HEK293 (cell line): ENCODE measurements at regions not wholly inside any gene's neighbourhood (a gene's known extent, or its start where the extent isn't known, plus 50 kb on each side); places are given as distances from the start of the nearest gene placed in this dataset.
"Not testable (repeated sequence)": the region's sequence is repeated elsewhere in the genome, so short reads cannot be mapped to it uniquely, and the experiment has no call there.

Experiments
- CTCF ChIA-PET: fragments of 350-600 bp; formaldehyde crosslinking; extraction: SDS; loops from one replicate; lab custom pipeline; 2021; ENCODE audit warnings: antibody characterized with exemption; lab: Yijun Ruan, JAX
- POLR2A ChIA-PET: fragments of 300-600 bp; formaldehyde crosslinking; extraction: SDS; loops from one replicate; lab custom pipeline; 2020; ENCODE audit warnings: antibody characterized with exemption, inconsistent platforms; lab: Yijun Ruan, JAX
- H3K27ac ChIP-seq: fragments of 200-500 bp; sonication (Bioruptor generic); 2 replicates; pipeline ENCODE4 v1.5.1; 2014; ENCODE audit warnings: low read depth, low read length, control low read depth, inconsistent platforms; ENCODE audit errors: extremely low read depth
- H3K36me3 ChIP-seq, 2 experiments: fragments of 200-500 bp in 1 of 2; sonication (Bioruptor generic) in 1 of 2; 1 replicate in 1 of 2; 2 replicates in 1 of 2; pipeline ENCODE4 v1.5.1; 2014 to 2017; ENCODE audit warnings: inconsistent platforms in 2 of 2, low read length in 2 of 2; ENCODE audit not compliant: control insufficient read depth in 2 of 2, insufficient read depth in 1 of 2
- H3K4me1 ChIP-seq: fragments of 200-500 bp; sonication (Bioruptor generic); 2 replicates; pipeline ENCODE4 v1.5.1; 2014; ENCODE audit warnings: mild to moderate bottlenecking, low read length, inconsistent platforms; ENCODE audit not compliant: control insufficient read depth, insufficient read depth
- H3K4me3 ChIP-seq: 2 replicates; pipeline ENCODE4 v1.5.1; 2011; ENCODE audit warnings: low read depth, mild to moderate bottlenecking, control low read depth, low read length, moderate library complexity
- H3K9me3 ChIP-seq: fragments of 200-500 bp; sonication (Bioruptor generic); 2 replicates; pipeline ENCODE4 v1.5.1; 2014; ENCODE audit warnings: low read depth, low read length, inconsistent platforms; ENCODE audit not compliant: control insufficient read depth, insufficient read depth
- EGR2 ChIP-seq: fragments of 450-650 bp; formaldehyde crosslinking; IDR thresholded peaks from 2 replicates; pipeline ENCODE4 v1.5.1; 2016; ENCODE audit warnings: low read depth, missing biosample characterization, missing genetic modification characterization
- GLI4 ChIP-seq: fragments of 450-650 bp; formaldehyde crosslinking; IDR thresholded peaks from 2 replicates; pipeline ENCODE4 v1.5.1; 2016; ENCODE audit warnings: missing biosample characterization, missing genetic modification characterization
- KLF7 ChIP-seq: fragments of 450-650 bp; formaldehyde crosslinking; IDR thresholded peaks from 2 replicates; pipeline ENCODE4 v1.5.1; 2016; ENCODE audit warnings: missing biosample characterization, missing genetic modification characterization, borderline replicate concordance
- SALL2 ChIP-seq: fragments of 450-650 bp; formaldehyde crosslinking; IDR thresholded peaks from 2 replicates; pipeline ENCODE4 v1.5.0; 2017; ENCODE audit warnings: missing biosample characterization, mild to moderate bottlenecking, missing genetic modification characterization, borderline replicate concordance
- SCRT2 ChIP-seq: fragments of 450-650 bp; formaldehyde crosslinking; IDR thresholded peaks from 2 replicates; pipeline ENCODE4 v1.5.1; 2016; ENCODE audit warnings: missing biosample characterization, missing genetic modification characterization
- TRIM28 ChIP-seq: IDR thresholded peaks from 2 replicates; pipeline ENCODE4 v1.6.1; 2011; ENCODE audit warnings: low read length, control low read depth, borderline replicate concordance
- WT1 ChIP-seq: fragments of 450-650 bp; formaldehyde crosslinking; IDR thresholded peaks from 2 replicates; pipeline ENCODE4 v1.5.1; 2016; ENCODE audit warnings: missing biosample characterization, missing genetic modification characterization
- YY1 ChIP-seq: fragments of 450-650 bp; formaldehyde crosslinking; IDR thresholded peaks from 2 replicates; pipeline ENCODE4 v1.5.1; 2018; ENCODE audit warnings: missing biosample characterization, missing genetic modification characterization
- ZFHX2 ChIP-seq: fragments of 450-650 bp; formaldehyde crosslinking; conservative IDR thresholded peaks from 2 replicates; pipeline ENCODE4 v1.5.1; 2016; ENCODE audit warnings: missing biosample characterization, missing genetic modification characterization
- ZNF324 ChIP-seq: fragments of 450-650 bp; formaldehyde crosslinking; IDR thresholded peaks from 2 replicates; pipeline ENCODE4 v1.5.1; 2016; ENCODE audit warnings: missing biosample characterization, missing genetic modification characterization
- ZNF341 ChIP-seq: fragments of 450-650 bp; formaldehyde crosslinking; IDR thresholded peaks from 2 replicates; pipeline ENCODE4; 2016; ENCODE audit warnings: low read depth, missing biosample characterization, missing genetic modification characterization
- ZNF350 ChIP-seq: fragments of 450-650 bp; formaldehyde crosslinking; IDR thresholded peaks from 2 replicates; pipeline ENCODE4 v1.5.0; 2017; ENCODE audit warnings: missing biosample characterization, mild to moderate bottlenecking, missing genetic modification characterization
- ZNF404 ChIP-seq: fragments of 450-650 bp; formaldehyde crosslinking; IDR thresholded peaks from 2 replicates; pipeline ENCODE4 v1.5.1; 2017; ENCODE audit warnings: missing biosample characterization, missing genetic modification characterization
- ZNF548 ChIP-seq: fragments of 450-650 bp; formaldehyde crosslinking; IDR thresholded peaks from 2 replicates; pipeline ENCODE4 v1.5.1; 2016; ENCODE audit warnings: missing biosample characterization, missing genetic modification characterization
- ZNF561 ChIP-seq: fragments of 450-650 bp; IDR thresholded peaks from 2 replicates; pipeline ENCODE4 v1.5.1; 2018; ENCODE audit warnings: missing biosample characterization, missing genetic modification characterization, borderline replicate concordance
- ZNF621 ChIP-seq: fragments of 450-650 bp; formaldehyde crosslinking; IDR thresholded peaks from 2 replicates; pipeline ENCODE4 v1.5.1; 2017; ENCODE audit warnings: missing biosample characterization, missing genetic modification characterization
- ZNF677 ChIP-seq: fragments of 450-650 bp; IDR thresholded peaks from 2 replicates; pipeline ENCODE4 v1.5.0; 2018; ENCODE audit warnings: missing biosample characterization, mild to moderate bottlenecking, missing genetic modification characterization, moderate library complexity
- ZNF707 ChIP-seq: fragments of 450-650 bp; formaldehyde crosslinking; IDR thresholded peaks from 2 replicates; pipeline ENCODE4 v1.5.1; 2016; ENCODE audit warnings: missing biosample characterization, missing genetic modification characterization
- TF ChIP-seq, protein P1 (sequence below): fragments of 450-650 bp; formaldehyde crosslinking; IDR thresholded peaks from 2 replicates; pipeline ENCODE4 v1.5.1; 2016; ENCODE audit warnings: missing biosample characterization, missing genetic modification characterization
- TF ChIP-seq, protein P2 (sequence below): IDR thresholded peaks from 2 replicates; pipeline ENCODE4 v1.6.1; 2011; ENCODE audit warnings: mild to moderate bottlenecking, low read depth, low read length, borderline replicate concordance

DNA sequence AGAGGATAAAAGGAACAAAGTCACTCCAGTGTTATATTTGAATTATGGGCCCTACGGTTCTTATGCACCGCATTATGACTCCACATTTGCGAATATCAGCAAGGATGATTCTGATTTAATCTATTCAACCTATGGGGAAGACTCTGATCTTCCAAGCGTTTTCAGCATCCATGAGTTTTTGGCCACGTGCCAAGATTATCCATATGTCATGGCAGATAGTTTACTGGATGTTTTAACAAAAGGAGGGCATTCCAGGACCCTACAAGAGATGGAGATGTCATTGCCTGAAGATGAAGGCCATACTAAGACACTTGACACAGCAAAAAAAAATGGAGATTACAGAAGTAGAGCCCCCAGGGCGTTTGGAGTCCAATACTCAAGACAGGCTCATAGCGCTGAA, 113.4 kb downstream of the IL12A start:
- H3K36me3 ChIP-seq, H3K4me3 ChIP-seq, CTCF ChIA-PET, H3K9me3 ChIP-seq, H3K4me1 ChIP-seq, POLR2A ChIA-PET, H3K27ac ChIP-seq: not testable (repeated sequence)
- 0 out of 2 replicates have a peak, but pooled peaks have one; percentile 20 for TF ChIP-seq ZNF677

DNA sequence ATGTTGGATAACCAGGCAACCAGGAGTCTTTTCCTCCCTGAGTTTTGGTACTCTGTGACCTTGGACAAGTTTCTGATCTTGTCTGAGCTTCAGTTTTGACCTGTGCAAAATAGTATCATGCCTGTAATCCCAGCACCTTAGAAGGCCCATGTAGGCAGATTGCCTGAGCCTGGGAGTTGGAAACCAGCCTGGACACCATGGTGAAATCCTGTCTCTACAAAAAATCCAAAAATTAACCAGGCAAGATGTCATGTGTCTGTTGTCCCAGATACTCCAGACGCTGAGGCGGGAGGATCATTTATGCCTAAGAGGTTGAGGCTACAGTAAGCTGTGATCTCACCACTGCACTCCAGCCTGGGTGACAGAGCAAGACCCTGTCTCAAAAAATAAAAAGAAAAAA, 114.8 kb downstream of the IL12A start:
- no peaks in the 10 kb centered on the region; the same call in 1 of the 2 replicates for H3K4me1 ChIP-seq
- H3K27ac ChIP-seq = no peak overlapping the region
- POLR2A ChIA-PET = no interaction called here
- CTCF ChIA-PET = no interaction called here
- H3K4me3 ChIP-seq = no peak overlapping the region
- TF ChIP-seq ZNF404 (tag by site-specific recombination) (no peak), EGR2 (tag by site-specific recombination) (no peak), ZNF561 (no peak), ZNF621 (tag by site-specific recombination) (no peak), ZNF350 (tag by site-specific recombination) (no peak), WT1 (tag by site-specific recombination) (no peak)
- TF ChIP-seq, protein P1, sequence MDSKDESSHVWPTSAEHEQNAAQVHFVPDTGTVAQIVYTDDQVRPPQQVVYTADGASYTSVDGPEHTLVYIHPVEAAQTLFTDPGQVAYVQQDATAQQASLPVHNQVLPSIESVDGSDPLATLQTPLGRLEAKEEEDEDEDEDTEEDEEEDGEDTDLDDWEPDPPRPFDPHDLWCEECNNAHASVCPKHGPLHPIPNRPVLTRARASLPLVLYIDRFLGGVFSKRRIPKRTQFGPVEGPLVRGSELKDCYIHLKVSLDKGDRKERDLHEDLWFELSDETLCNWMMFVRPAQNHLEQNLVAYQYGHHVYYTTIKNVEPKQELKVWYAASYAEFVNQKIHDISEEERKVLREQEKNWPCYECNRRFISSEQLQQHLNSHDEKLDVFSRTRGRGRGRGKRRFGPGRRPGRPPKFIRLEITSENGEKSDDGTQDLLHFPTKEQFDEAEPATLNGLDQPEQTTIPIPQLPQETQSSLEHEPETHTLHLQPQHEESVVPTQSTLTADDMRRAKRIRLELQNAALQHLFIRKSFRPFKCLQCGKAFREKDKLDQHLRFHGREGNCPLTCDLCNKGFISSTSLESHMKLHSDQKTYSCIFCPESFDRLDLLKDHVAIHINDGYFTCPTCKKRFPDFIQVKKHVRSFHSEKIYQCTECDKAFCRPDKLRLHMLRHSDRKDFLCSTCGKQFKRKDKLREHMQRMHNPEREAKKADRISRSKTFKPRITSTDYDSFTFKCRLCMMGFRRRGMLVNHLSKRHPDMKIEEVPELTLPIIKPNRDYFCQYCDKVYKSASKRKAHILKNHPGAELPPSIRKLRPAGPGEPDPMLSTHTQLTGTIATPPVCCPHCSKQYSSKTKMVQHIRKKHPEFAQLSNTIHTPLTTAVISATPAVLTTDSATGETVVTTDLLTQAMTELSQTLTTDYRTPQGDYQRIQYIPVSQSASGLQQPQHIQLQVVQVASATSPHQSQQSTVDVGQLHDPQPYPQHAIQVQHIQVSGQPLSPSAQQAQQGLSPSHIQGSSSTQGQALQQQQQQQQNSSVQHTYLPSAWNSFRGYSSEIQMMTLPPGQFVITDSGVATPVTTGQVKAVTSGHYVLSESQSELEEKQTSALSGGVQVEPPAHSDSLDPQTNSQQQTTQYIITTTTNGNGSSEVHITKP (tag by site-specific recombination) = no peak
- no peaks in the 10 kb centered on the region for H3K36me3 ChIP-seq
- H3K9me3 ChIP-seq = no peaks in the 10 kb centered on the region

DNA sequence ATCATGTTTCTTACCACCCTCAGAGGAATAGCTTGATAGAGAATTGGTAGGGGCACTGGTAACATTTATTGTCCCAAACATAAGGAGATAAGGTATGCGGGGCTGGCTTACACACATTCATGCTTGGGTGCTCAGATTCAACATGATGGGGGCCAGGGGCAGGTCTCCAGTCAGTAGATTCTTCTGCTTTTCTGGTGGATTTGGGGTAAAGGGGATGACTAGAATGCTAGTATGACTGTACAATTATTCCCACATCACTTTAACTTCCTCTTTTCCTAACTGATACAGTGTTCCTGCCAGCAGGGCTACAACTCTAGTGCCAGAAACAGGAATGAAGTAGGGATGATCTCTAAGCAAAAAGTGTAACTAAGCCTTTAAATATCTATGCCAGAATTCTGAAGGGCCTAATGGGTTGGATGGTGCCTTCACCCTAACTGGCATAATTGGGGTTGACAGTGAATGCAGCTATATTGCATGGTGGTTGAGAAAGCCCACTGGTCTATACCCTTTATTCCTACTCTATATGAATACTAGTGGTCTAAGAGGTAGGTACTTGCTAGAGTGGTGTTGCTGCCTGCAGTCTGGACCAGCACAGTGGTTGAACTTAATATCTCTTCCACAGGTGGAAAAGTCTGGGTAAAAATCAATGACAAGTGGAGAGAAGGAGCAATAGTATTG, 117.4 kb downstream of the IL12A start:
- TF ChIP-seq SALL2 (tag by site-specific recombination) (no peak), TRIM28 (no peak), SCRT2 (tag by site-specific recombination) (no peak), KLF7 (tag by site-specific recombination) (no peak)
- ChIA-PET POLR2A (no interaction called here), CTCF (no interaction called here)
- Histone ChIP-seq H3K4me3 (no peak overlapping the region), H3K27ac (no peak overlapping the region), H3K9me3 (no peaks in the 10 kb centered on the region), H3K36me3 (no peaks in the 10 kb centered on the region), H3K4me1 (no peaks in the 10 kb centered on the region; the same call in 1 of the 2 replicates)

DNA sequence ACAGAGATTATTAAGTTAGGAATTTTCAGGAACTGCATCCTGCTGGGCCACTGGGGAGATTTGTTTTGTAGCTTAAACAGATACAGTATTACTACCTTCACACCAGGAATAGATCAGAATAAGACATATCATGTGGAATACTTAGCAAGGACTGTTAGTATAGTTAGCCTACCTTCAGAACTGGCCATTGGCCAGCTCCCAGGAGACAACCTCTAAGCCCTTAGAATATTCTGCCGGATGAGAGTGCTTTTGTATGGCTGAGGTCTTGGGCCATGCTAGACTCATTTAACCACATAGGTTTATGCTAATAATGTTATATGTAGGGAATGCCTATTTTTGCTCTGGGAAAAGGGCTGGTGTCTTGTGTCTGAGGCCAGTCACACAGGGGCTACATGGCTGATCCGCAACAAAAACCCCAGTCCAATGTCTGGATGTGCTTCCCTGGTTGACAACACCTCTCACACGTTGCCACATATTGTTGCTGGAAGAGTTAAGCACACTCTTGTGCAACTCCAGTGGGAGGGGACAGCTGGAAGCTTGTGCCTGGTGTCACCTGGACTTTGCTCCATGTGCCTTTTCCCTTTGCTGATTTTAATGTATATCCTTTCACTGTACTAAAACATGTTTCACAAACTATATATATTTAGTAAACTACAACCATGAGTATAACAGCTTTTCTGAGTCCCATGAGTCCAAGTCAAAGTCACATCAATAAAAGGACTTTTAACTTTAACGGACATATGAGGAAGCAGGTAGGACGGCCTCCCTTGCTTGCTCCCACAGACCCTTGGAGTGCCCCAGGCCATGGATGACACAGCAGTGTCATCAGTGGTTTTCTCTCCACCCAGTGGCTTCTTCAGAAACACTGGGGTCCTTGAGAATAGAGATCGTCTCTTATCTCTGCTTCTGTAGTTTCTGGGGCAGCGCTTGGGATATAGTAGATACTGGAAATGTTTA, 118.0 kb upstream of the C3orf80 start:
- Histone ChIP-seq H3K27ac (no peak overlapping the region), H3K4me1 (no peaks in the 10 kb centered on the region; the same call in 1 of the 2 replicates), H3K9me3 (no peaks in the 10 kb centered on the region), H3K36me3 (no peaks in the 10 kb centered on the region), H3K4me3 (no peak overlapping the region)
- ChIA-PET CTCF (no interaction called here), POLR2A (no interaction called here)
- TF ChIP-seq ZFHX2 (tag by site-specific recombination) (no peak), ZNF707 (no peak), ZNF324 (tag by site-specific recombination) (no peak), ZNF341 (no peak), YY1 (no peak), ZNF548 (tag by site-specific recombination) (no peak), GLI4 (tag by site-specific recombination) (no peak)
- TF ChIP-seq, protein P2, sequence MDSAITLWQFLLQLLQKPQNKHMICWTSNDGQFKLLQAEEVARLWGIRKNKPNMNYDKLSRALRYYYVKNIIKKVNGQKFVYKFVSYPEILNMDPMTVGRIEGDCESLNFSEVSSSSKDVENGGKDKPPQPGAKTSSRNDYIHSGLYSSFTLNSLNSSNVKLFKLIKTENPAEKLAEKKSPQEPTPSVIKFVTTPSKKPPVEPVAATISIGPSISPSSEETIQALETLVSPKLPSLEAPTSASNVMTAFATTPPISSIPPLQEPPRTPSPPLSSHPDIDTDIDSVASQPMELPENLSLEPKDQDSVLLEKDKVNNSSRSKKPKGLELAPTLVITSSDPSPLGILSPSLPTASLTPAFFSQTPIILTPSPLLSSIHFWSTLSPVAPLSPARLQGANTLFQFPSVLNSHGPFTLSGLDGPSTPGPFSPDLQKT = no peak
